ENCODE measurements at regions not wholly inside any gene's neighbourhood (a gene's known extent, or its start where the extent isn't known, plus 50 kb on each side); places are given as distances from the start of the nearest gene placed in this dataset.
A peak's percentile ranks its signal among the peaks of the same experiment; 100 is the strongest.
"Not testable (repeated sequence)": the region's sequence is repeated elsewhere in the genome, so short reads cannot be mapped to it uniquely, and the experiment has no call there.

- not testable (repeated sequence) for DNase-seq
Observed at GRCh38 chr18:12179029-12179428, 75.1 kb upstream of the CIDEA start.

GRCh38 chr18:12179697-12180577 lies 74.2 kb upstream of the CIDEA start:
- not testable (repeated sequence) for DNase-seq

DNA sequence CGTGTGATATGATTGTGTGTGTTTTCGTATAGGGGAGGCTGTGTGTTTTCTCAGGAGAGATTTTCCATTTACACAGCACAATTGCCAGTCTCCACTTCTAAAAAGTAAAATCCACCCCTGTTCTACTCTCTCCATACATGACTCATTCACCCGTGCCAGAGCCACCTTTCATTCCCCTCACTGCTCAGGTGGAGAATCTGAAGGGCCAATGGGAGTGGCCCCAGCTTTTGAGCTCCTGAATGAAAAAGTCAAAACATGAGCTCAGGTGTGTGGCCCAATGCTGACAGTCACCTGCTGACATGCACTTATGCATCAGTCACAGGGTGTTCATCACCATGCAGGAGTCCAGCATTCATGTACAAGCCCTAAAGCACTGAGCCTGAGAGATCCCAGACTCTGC lies 55.4 kb upstream of the CIDEA start:
- DNase-seq: not testable (repeated sequence)

GRCh38 chr18:12200186-12200585 lies 54.0 kb upstream of the CIDEA start:
- peak; percentile 43 for DNase-seq
